Ovary (tissue), 7 donors: ENCODE measurements at regions not wholly inside any gene's neighbourhood (a gene's known extent, or its start where the extent isn't known, plus 50 kb on each side); places are given as distances from the start of the nearest gene placed in this dataset.

Source experiments
- DNase-seq, 5 donors: peaks; one replicate each; pipeline ENCODE4 v3.0.0-alpha.2; 2019 to 2020
- H3K27ac ChIP-seq, 2 donors: fragments of 200-600 bp; one replicate each; pipeline versions ENCODE4 v1.5.1 to v1.8.0; 2019 to 2022
- H3K27me3 ChIP-seq: fragments of 200-600 bp; one replicate; pipeline ENCODE4 v1.8.0; 2022
- H3K36me3 ChIP-seq: fragments of 200-600 bp; sonication (generic); one replicate; pipeline ENCODE4 v1.5.1; 2019
- H3K4me1 ChIP-seq: one replicate; pipeline ENCODE4 v1.8.1; 2013; ENCODE audit warnings: mild to moderate bottlenecking, moderate library complexity; ENCODE audit not compliant: insufficient read depth
- H3K4me3 ChIP-seq: fragments of 200-600 bp; sonication (generic); one replicate; pipeline ENCODE4 v1.5.1; 2017
- H3K9me3 ChIP-seq, 2 donors: fragments of 200-600 bp in 1 of 2; sonication (generic) in 1 of 2; one replicate each; pipeline versions ENCODE4 v1.5.1 to v1.8.1; 2013 to 2019; ENCODE audit warnings: mild to moderate bottlenecking in 1 of 2, moderate library complexity in 1 of 2
- EP300 ChIP-seq: sonication (generic); formaldehyde crosslinking; IDR thresholded peaks from one replicate; pipeline ENCODE4 v1.6.1; 2017; ENCODE audit warnings: antibody characterized with exemption
- POLR2A ChIP-seq: fragments of 450-650 bp; IDR thresholded peaks from one replicate; pipeline ENCODE4 v1.6.1; 2017; ENCODE audit warnings: antibody characterized with exemption, mild to moderate bottlenecking, moderate library complexity
- WGBS, 3 donors: extraction: QIAGEN DNeasy Blood & Tissue Kit in 1 of 3; methylation state at CpG; one replicate each; pipeline versions ENCODE4 v1.1.5 to v1.1.7; 2013 to 2017; 5-methylcytosine and 5-hydroxymethylcytosine counted together
- intact Hi-C, 4 donors: fragments of 100-400 bp; cut with DNase I; formaldehyde crosslinking; loops; one replicate each; pipeline versions ENCODE4 v1.11.0 to v1.15.1; 2022 to 2023
- TF ChIP-seq, protein P1 (sequence below), 3 donors: fragments of 450-650 bp in 2 of 3; fragments of 200-600 bp in 1 of 3; IDR thresholded peaks; one replicate each; pipeline versions ENCODE4 v1.5.1 to v1.8.0; 2016 to 2022; ENCODE audit warnings: antibody characterized with exemption in 3 of 3, mild to moderate bottlenecking in 1 of 3
- donor health status: DM: no; HTN: no; CAD: no; lungs with moderate emphysema.
- donor health status: DM: no; HTN: no; CAD: no.
- donor health status: Bipolar disorder and iron deficiency.
- donor health status: DM: no; HTN: no; CAD: no.
- donor health status: DM: yes; HTN: yes; CAD: no.

DNA sequence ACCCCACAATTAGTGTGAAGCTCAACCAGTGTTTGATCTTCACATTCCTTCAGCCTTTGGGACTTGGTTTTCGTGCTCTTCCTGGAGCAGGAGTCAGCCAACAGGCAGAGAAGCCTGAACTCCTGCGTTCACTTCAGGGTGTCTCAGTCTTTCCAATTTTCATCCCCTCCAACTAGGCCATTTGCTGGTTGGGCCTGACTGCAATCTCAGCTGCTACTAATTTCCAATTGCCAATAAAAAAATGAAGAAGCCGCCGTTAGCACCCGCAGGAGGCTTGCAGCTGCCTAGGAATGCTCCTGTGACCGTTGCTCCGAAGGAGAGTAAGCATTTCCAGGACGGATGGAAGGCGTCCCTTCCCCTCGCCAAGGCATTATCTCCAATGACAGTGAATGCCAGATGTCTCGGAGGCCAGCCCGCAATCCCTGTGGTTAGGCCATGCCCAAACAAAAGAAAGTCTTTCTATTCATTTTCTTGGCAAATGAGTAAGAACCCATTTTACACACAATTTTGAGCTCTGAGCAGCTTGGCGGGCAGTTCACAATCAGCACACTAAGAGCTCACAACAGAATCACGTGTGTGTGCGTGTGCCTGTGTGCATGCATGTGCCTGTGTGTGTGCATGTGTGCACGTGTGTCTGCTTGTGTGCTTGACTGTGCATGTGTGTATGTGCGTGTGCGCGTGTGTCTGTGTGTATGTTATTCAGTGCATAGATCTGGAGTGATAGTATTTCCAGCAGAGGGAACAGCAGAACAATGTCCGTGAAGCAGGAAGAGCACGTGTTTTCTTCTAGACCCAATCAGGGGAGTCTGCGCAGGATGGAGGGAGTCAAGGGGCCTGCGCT, 301.2 kb downstream of the SMOC2 start:
- 57 to 64% (median 62%) methylated on average over 23 of the region's 23 CpGs for WGBS, 3 donors
- H3K4me1 ChIP-seq: no peaks in the 10 kb centered on the region
- H3K9me3 ChIP-seq: no peaks in the 10 kb centered on the region
- H3K27ac ChIP-seq: no peak overlapping the region
- no peaks in the 10 kb centered on the region for H3K36me3 ChIP-seq
- TF ChIP-seq, protein P1, sequence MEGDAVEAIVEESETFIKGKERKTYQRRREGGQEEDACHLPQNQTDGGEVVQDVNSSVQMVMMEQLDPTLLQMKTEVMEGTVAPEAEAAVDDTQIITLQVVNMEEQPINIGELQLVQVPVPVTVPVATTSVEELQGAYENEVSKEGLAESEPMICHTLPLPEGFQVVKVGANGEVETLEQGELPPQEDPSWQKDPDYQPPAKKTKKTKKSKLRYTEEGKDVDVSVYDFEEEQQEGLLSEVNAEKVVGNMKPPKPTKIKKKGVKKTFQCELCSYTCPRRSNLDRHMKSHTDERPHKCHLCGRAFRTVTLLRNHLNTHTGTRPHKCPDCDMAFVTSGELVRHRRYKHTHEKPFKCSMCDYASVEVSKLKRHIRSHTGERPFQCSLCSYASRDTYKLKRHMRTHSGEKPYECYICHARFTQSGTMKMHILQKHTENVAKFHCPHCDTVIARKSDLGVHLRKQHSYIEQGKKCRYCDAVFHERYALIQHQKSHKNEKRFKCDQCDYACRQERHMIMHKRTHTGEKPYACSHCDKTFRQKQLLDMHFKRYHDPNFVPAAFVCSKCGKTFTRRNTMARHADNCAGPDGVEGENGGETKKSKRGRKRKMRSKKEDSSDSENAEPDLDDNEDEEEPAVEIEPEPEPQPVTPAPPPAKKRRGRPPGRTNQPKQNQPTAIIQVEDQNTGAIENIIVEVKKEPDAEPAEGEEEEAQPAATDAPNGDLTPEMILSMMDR (IDR thresholded peaks at IDR 0.05): no peak
- TF ChIP-seq EP300: no peak
- TF ChIP-seq POLR2A: no peak
- no peaks in the 10 kb centered on the region for H3K27me3 ChIP-seq
- intact Hi-C loops: no loop called here
- no peak for DNase-seq
- H3K4me3 ChIP-seq: no peak overlapping the region

DNA sequence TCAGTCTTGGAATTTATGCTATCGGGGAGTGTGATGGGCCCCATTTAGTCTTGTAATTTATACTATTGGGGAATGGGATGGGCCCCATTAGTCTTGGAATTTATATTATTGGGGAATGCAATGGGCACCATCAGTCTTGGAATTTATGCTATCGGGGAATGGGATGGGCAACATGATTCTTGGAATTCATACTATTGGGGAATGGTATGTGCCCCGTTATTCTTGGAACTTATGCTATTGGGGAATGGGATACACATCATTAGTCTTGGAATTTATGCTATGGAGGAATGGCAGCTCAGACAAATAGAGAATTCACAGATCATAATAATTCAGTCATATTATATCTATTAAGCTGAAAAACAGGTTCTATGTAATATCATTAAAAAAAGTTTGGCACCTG, 300.3 kb downstream of the SMOC2 start:
- DNase-seq: no peak
- Histone ChIP-seq H3K27ac (no peak overlapping the region), H3K4me1 (no peaks in the 10 kb centered on the region), H3K36me3 (no peaks in the 10 kb centered on the region), H3K9me3 (no peaks in the 10 kb centered on the region), H3K4me3 (no peak overlapping the region), H3K27me3 (no peaks in the 10 kb centered on the region)
- TF ChIP-seq EP300: no peak
- TF ChIP-seq POLR2A: no peak
- TF ChIP-seq, protein P1 (IDR thresholded peaks at IDR 0.05): no peak
- intact Hi-C loops: no loop called here
- 68 to 87% (median 85%) methylated on average over 3 of the region's 3 CpGs for WGBS, 3 donors

DNA sequence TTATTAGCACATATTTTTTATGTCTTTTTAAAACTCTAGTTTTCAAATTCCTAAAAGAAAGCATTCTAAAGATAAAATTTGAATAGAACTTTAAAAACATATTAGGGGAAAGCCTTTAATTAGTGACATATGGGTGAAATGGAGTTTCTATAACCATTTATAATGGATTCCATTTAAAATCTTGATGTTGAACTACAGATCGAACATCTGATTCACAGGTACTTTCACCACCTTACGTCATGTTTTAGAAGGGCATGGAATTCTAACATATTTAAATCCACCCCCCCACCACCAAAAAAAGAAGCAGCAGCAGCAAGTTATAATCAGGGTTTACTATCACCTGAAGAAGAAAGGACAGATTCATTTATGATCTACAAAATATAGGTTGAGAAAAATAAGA, 298.4 kb downstream of the SMOC2 start:
- TF ChIP-seq EP300: no peak
- H3K27me3 ChIP-seq: no peaks in the 10 kb centered on the region
- H3K9me3 ChIP-seq: no peaks in the 10 kb centered on the region
- no peak for DNase-seq
- intact Hi-C loops: no loop called here
- H3K36me3 ChIP-seq: no peaks in the 10 kb centered on the region
- 95 to 98% (median 96%) methylated on average over 2 of the region's 2 CpGs for WGBS, 3 donors
- H3K27ac ChIP-seq: no peak overlapping the region
- H3K4me1 ChIP-seq: no peaks in the 10 kb centered on the region
- no peak overlapping the region for H3K4me3 ChIP-seq

DNA sequence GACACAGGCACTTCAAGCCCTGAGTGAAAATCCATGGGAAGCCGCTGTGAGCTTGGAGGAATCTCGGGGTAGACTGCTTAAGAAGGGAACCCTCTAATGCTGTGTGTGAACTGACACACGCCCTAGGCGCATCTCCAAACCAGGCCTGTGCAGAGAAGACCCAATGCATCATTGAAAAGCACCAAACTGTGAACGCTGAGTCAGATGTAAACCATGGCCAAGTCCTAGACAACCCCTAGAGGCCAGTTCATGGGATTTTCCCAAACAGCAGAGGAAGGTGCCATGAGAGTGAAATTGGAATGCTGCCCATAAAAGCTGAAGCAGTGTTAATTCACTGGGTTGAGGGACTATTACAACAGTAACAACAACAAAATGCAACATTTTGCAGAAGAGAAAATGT, 296.5 kb downstream of the SMOC2 start:
- WGBS, 3 donors: 83 to 95% (median 93%) methylated on average over 5 of the region's 5 CpGs
- Histone ChIP-seq H3K27me3 (no peaks in the 10 kb centered on the region), H3K27ac (no peak overlapping the region), H3K4me1 (no peaks in the 10 kb centered on the region), H3K36me3 (no peaks in the 10 kb centered on the region), H3K4me3 (no peak overlapping the region), H3K9me3 (no peaks in the 10 kb centered on the region)
- no peak for DNase-seq
- intact Hi-C loops: no loop called here
- TF ChIP-seq, protein P1 (IDR thresholded peaks at IDR 0.05): no peak
- TF ChIP-seq POLR2A (no peak), EP300 (no peak)

DNA sequence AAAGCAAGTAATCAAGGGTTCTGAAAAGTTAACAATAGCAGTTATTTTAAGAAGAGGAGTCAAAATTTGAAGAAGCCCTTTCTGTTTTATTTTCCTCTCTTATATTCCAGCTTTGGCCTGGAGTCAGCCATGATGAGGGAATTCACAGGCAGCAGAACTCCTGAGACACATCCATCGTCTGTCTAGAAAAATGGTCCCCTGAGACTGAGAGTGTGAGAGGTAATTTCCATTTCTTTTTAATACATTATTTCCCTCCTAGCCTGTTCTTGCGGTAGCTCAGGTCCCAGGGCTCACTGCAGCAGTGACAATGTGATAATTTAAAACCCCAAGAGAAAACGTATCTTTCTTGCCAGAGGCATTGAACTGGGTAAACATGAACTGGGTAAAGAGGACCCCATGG, 296.0 kb downstream of the SMOC2 start:
- Histone ChIP-seq H3K4me3 (no peak overlapping the region), H3K4me1 (no peaks in the 10 kb centered on the region), H3K9me3 (no peaks in the 10 kb centered on the region), H3K27ac (no peak overlapping the region), H3K27me3 (no peaks in the 10 kb centered on the region), H3K36me3 (no peaks in the 10 kb centered on the region)
- DNase-seq: no peak
- 91 to 95% (median 92%) methylated on average over 3 of the region's 3 CpGs for whole genome bisulfite sequencing, 3 donors
- intact Hi-C loops: no loop called here
- TF ChIP-seq, protein P1 (IDR thresholded peaks at IDR 0.05): no peak
- no peak for TF ChIP-seq POLR2A
- no peak for TF ChIP-seq EP300
